ENCODE measurements at regions not wholly inside any gene's neighbourhood (a gene's known extent, or its start where the extent isn't known, plus 50 kb on each side); places are given as distances from the start of the nearest gene placed in this dataset.

DNA sequence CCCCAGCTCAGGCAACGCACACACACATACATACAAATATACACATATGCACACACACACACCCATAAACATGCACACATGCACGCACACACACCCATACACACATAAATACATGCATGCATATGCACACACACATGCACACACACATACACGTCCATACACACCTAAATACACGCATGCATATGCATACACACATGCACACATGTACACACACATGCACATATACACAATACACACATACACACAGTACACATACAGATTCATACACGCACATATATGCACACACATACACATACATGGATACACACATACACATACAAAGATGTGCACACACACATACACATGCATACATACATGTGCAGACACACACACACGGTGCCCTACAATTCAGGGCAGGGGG, 496.6 kb downstream of the TBC1D22A start:
- no peak overlapping the region for H3K4me3 ChIP-seq (ENCODE audit: low read depth, low read length)
- no peak for DNase-seq (ENCODE audit: low read depth)
- TF ChIP-seq POLR2A (IDR thresholded peaks at IDR 0.05; ENCODE audit: extremely low read depth, insufficient read length) (no peak), MYC (IDR thresholded peaks at IDR 0.05; ENCODE audit: low read depth, low read length) (no peak), MAX (IDR thresholded peaks at IDR 0.05; ENCODE audit: low read depth, low read length) (no peak), CTCF (IDR thresholded peaks at IDR 0.05; ENCODE audit: low read depth, low read length) (no peak)

- no peak for DNase-seq (ENCODE audit: low read depth)
- no peak for TF ChIP-seq MYC (IDR thresholded peaks at IDR 0.05; ENCODE audit: low read depth, low read length)
- no peak for TF ChIP-seq POLR2A (IDR thresholded peaks at IDR 0.05; ENCODE audit: extremely low read depth, insufficient read length)
- TF ChIP-seq CTCF (IDR thresholded peaks at IDR 0.05; ENCODE audit: low read depth, low read length), result no peak
- no peak for TF ChIP-seq MAX (IDR thresholded peaks at IDR 0.05; ENCODE audit: low read depth, low read length)
- no peak overlapping the region for H3K4me3 ChIP-seq (ENCODE audit: low read depth, low read length)
Observed at GRCh38 chr22:47257976-47258375, 495.5 kb downstream of the TBC1D22A start.

DNA sequence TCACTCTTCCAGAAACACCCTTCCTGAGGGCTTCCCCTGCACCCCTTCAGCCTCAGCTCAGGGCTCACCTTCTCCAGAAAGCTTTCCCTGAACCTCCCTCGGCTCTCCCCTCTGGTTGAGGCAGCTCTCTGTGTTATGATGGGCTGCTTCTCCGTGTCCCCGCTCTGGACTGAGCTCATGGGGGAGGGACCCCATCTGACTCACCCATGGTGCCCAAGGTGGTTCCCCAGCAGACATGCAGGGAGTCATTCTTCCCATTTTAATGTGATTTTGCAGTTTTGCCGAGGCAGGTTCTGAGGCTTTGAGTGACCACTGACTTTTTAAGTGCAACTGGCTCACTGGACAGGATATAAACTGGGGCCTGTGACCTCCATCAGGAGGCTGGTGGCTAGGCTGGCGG, 495.1 kb downstream of the TBC1D22A start:
- TF ChIP-seq MYC (IDR thresholded peaks at IDR 0.05; ENCODE audit: low read depth, low read length) (no peak), POLR2A (IDR thresholded peaks at IDR 0.05; ENCODE audit: extremely low read depth, insufficient read length) (no peak), MAX (IDR thresholded peaks at IDR 0.05; ENCODE audit: low read depth, low read length) (no peak), CTCF (IDR thresholded peaks at IDR 0.05; ENCODE audit: low read depth, low read length) (no peak)
- no peak overlapping the region for H3K4me3 ChIP-seq (ENCODE audit: low read depth, low read length)
- no peak for DNase-seq (ENCODE audit: low read depth)

DNA sequence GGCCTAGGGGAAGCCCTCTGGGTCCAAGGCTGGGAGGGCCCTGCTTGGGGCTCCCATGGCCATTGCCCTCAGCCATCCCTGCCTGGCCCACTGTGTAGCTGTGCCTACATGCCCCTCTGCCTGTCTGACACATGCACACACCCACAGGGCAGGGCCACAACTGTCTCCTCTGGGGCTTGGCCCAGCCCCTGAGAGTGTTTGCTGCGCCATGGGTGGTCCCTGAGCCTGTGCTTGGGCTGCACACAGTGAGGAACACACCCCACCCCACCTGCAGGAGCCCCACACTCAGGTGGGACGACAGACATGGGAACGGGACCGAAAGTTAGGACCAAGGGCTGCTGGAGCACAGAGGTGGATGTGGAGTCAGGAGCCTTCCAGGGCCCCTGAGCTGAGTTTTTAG, 489.5 kb downstream of the TBC1D22A start:
- TF ChIP-seq MAX (IDR thresholded peaks at IDR 0.05; ENCODE audit: low read depth, low read length), result no peak
- no peak for TF ChIP-seq MYC (IDR thresholded peaks at IDR 0.05; ENCODE audit: low read depth, low read length)
- TF ChIP-seq POLR2A (IDR thresholded peaks at IDR 0.05; ENCODE audit: extremely low read depth, insufficient read length), result no peak
- TF ChIP-seq CTCF (IDR thresholded peaks at IDR 0.05; ENCODE audit: low read depth, low read length), result no peak
- no peak for DNase-seq (ENCODE audit: low read depth)
- H3K4me3 ChIP-seq (ENCODE audit: low read depth, low read length), result no peak overlapping the region

DNA sequence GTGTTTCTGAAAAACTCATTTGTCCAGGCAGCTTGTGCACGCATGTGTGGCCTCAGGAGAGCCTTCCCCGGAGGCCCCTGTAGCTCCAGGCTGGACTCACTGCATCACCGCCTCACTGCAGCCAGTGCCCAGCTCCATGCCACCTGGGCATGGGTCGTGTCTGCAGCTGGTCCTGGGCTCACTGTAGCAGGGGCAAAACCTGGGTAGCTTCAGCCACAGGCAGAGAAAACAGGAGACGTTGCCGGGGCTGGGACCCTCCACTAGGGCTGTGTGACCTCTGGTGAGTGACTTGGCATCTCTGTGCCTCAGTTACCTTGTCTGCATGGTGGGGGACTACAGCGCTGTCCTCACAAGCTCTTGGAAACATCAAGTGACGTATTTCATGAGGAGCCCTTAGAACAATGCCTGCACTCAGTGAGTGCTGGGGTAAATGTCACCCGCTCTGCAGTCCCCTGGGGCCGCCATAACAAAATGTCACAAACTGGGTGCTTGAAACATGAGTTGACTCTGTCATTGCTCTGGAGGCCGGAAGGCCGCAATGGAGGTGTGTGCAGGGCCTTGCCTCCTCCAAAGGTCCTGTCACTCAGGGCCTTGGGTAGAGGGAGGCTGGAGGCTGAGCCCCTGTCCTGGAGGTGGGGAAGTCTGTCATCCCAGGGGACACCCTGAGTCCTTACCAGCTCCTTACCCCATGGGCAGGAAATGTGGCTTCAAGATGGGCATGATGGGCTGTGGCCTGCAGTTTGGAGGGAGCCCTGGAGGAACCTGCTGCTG, 488.7 kb downstream of the TBC1D22A start:
- no peak overlapping the region for H3K4me3 ChIP-seq (ENCODE audit: low read depth, low read length)
- TF ChIP-seq POLR2A (IDR thresholded peaks at IDR 0.05; ENCODE audit: extremely low read depth, insufficient read length), result no peak
- TF ChIP-seq MYC (IDR thresholded peaks at IDR 0.05; ENCODE audit: low read depth, low read length), result no peak
- no peak for TF ChIP-seq CTCF (IDR thresholded peaks at IDR 0.05; ENCODE audit: low read depth, low read length)
- no peak for TF ChIP-seq MAX (IDR thresholded peaks at IDR 0.05; ENCODE audit: low read depth, low read length)
- no peak for DNase-seq (ENCODE audit: low read depth)

Data from NB4 (cell line).